ENCODE measurements at regions not wholly inside any gene's neighbourhood (a gene's known extent, or its start where the extent isn't known, plus 50 kb on each side); places are given as distances from the start of the nearest gene placed in this dataset.

- TF ChIP-seq CTCF (tag by site-specific recombination; IDR thresholded peaks at IDR 0.05) (no peak), KLF16 (tag by site-specific recombination; IDR thresholded peaks at IDR 0.05) (no peak), ZNF274 (IDR thresholded peaks at IDR 0.05; ENCODE audit: low read length) (no peak), ZNF274 (tag by site-specific recombination; IDR thresholded peaks at IDR 0.05; ENCODE audit: borderline replicate concordance) (no peak)
Measured at GRCh38 chr15:35756623-35757022, 210.7 kb upstream of the DPH6 start.

Measured in HEK293 (cell line).